NCI-H526 treated with DMSO at 0.1 percent for 48 hours (cell line): ENCODE measurements at regions not wholly inside any gene's neighbourhood (a gene's known extent, or its start where the extent isn't known, plus 50 kb on each side); places are given as distances from the start of the nearest gene placed in this dataset.

ENCODE experiments used
- DNase-seq: peaks from one replicate; lab custom pipeline; 2025; lab: John Stamatoyannopoulos, UW

GRCh38 chr11:123257370-123257769, 62.3 kb upstream of the CLMP start:
- DNase-seq, result no peak

- no peak for DNase-seq
Observed at GRCh38 chr11:123255909-123256308, 60.9 kb upstream of the CLMP start.

- DNase-seq, result no peak
Observed at GRCh38 chr11:123254357-123254756, 59.3 kb upstream of the CLMP start.

GRCh38 chr11:123253911-123254310, 58.9 kb upstream of the CLMP start:
- DNase-seq, result no peak

- DNase-seq, result no peak
Observed at GRCh38 chr11:123253223-123253622, 58.2 kb upstream of the CLMP start.

GRCh38 chr11:123251657-123252344, 56.8 kb upstream of the CLMP start:
- DNase-seq, result no peak

- no peak for DNase-seq
Observed at GRCh38 chr11:123250892-123251656, 56.0 kb upstream of the CLMP start.

GRCh38 chr11:123249354-123249753, 54.3 kb upstream of the CLMP start:
- DNase-seq, result no peak

GRCh38 chr11:123247813-123248379, 52.8 kb upstream of the CLMP start:
- DNase-seq, result no peak

- no peak for DNase-seq
Observed at GRCh38 chr11:123247496-123247799, 52.4 kb upstream of the CLMP start.

GRCh38 chr11:123246749-123247495, 51.9 kb upstream of the CLMP start:
- DNase-seq, result peak; percentile 80

- DNase-seq, result no peak
Observed at GRCh38 chr11:123245567-123245966, 50.5 kb upstream of the CLMP start.
